ENCODE measurements at regions not wholly inside any gene's neighbourhood (a gene's known extent, or its start where the extent isn't known, plus 50 kb on each side); places are given as distances from the start of the nearest gene placed in this dataset.

GRCh38 chr12:88801227-88802095 lies 221.2 kb upstream of the KITLG start:
- no peaks in the 10 kb centered on the region for H3K9me3 ChIP-seq (ENCODE audit: low read depth)
- H2AFZ ChIP-seq = no peak overlapping the region
- no peaks in the 10 kb centered on the region for H3K79me2 ChIP-seq
- TF ChIP-seq CTCF (IDR thresholded peaks at IDR 0.05; ENCODE audit: poor library complexity) = no peak
- no peak for TF ChIP-seq EZH2 (IDR thresholded peaks at IDR 0.05; ENCODE audit: borderline replicate concordance)
- TF ChIP-seq EZH2phosphoT487 (IDR thresholded peaks at IDR 0.05; ENCODE audit: low read depth, severe bottlenecking, unreplicated experiment) = no peak
- no peak overlapping the region for H3K4me2 ChIP-seq
- H3K36me3 ChIP-seq (replicated peaks; ENCODE audit: insufficient read depth, low read depth) = no peaks in the 10 kb centered on the region
- H3K27ac ChIP-seq = no peak overlapping the region
- no peaks in the 10 kb centered on the region for H3K9me2 ChIP-seq (replicated peaks; ENCODE audit: insufficient read depth)
- no peaks in the 10 kb centered on the region for H3K27me3 ChIP-seq
- no peak overlapping the region for H3K4me3 ChIP-seq
- 33% methylated on average over 1 of the region's 1 CpG for WGBS (ENCODE audit: low lambda C conversion rate, missing lambda C conversion rate)
- no peaks in the 10 kb centered on the region for H3K4me1 ChIP-seq (ENCODE audit: insufficient read depth)
- H4K20me1 ChIP-seq (ENCODE audit: insufficient read depth, poor library complexity, severe bottlenecking) = no peaks in the 10 kb centered on the region
- DNase-seq (ENCODE audit: low spot score) = no peak

- no peak for DNase-seq (ENCODE audit: low spot score)
- Histone ChIP-seq H3K4me3 (no peak overlapping the region), H3K36me3 (replicated peaks; ENCODE audit: insufficient read depth, low read depth) (no peaks in the 10 kb centered on the region), H3K27ac (no peak overlapping the region), H2AFZ (no peak overlapping the region), H3K4me1 (ENCODE audit: insufficient read depth) (no peaks in the 10 kb centered on the region), H3K9me3 (ENCODE audit: low read depth) (no peaks in the 10 kb centered on the region), H3K4me2 (no peak overlapping the region), H3K27me3 (no peaks in the 10 kb centered on the region), H3K9me2 (replicated peaks; ENCODE audit: insufficient read depth) (no peaks in the 10 kb centered on the region), H4K20me1 (ENCODE audit: insufficient read depth, poor library complexity, severe bottlenecking) (no peaks in the 10 kb centered on the region), H3K79me2 (no peaks in the 10 kb centered on the region)
- TF ChIP-seq EZH2 (IDR thresholded peaks at IDR 0.05; ENCODE audit: borderline replicate concordance) (no peak), EZH2phosphoT487 (IDR thresholded peaks at IDR 0.05; ENCODE audit: low read depth, severe bottlenecking, unreplicated experiment) (no peak), CTCF (IDR thresholded peaks at IDR 0.05; ENCODE audit: poor library complexity) (no peak)
These were observed 212.8 kb upstream of the KITLG start for GRCh38 chr12:88793096-88793495.

GRCh38 chr12:88790231-88790630 lies 210.0 kb upstream of the KITLG start:
- no peak overlapping the region for H3K4me3 ChIP-seq
- no peaks in the 10 kb centered on the region for H4K20me1 ChIP-seq (ENCODE audit: insufficient read depth, poor library complexity, severe bottlenecking)
- H3K9me2 ChIP-seq (replicated peaks; ENCODE audit: insufficient read depth) = no peaks in the 10 kb centered on the region
- no peak overlapping the region for H3K4me2 ChIP-seq
- H3K27ac ChIP-seq = no peak overlapping the region
- no peak for DNase-seq (ENCODE audit: low spot score)
- no peaks in the 10 kb centered on the region for H3K9me3 ChIP-seq (ENCODE audit: low read depth)
- H3K79me2 ChIP-seq = no peaks in the 10 kb centered on the region
- no peak for TF ChIP-seq CTCF (IDR thresholded peaks at IDR 0.05; ENCODE audit: poor library complexity)
- H2AFZ ChIP-seq = no peak overlapping the region
- WGBS (ENCODE audit: low lambda C conversion rate, missing lambda C conversion rate) = 57% methylated on average over 1 of the region's 1 CpG
- no peaks in the 10 kb centered on the region for H3K27me3 ChIP-seq
- no peaks in the 10 kb centered on the region for H3K4me1 ChIP-seq (ENCODE audit: insufficient read depth)
- H3K36me3 ChIP-seq (replicated peaks; ENCODE audit: insufficient read depth, low read depth) = no peaks in the 10 kb centered on the region

All from hepatocyte (in vitro differentiated cells).